Ascending aorta (tissue), 2 donors: ENCODE measurements at regions not wholly inside any gene's neighbourhood (a gene's known extent, or its start where the extent isn't known, plus 50 kb on each side); places are given as distances from the start of the nearest gene placed in this dataset.

Source experiments
- DNase-seq, 2 donors: peaks; one replicate each; pipeline ENCODE4 v3.0.0-alpha.2; 2019; ENCODE audit warnings: low spot score in 2 of 2
- H3K27ac ChIP-seq, 2 donors: fragments of 200-600 bp; sonication (generic); one replicate each; pipeline ENCODE4 v1.5.1; 2016 to 2017; ENCODE audit warnings: mild to moderate bottlenecking in 1 of 2
- H3K27me3 ChIP-seq: fragments of 200-600 bp; sonication (generic); one replicate; pipeline ENCODE4 v1.5.1; 2017
- H3K36me3 ChIP-seq, 2 donors: fragments of 200-600 bp; sonication (generic); one replicate each; pipeline ENCODE4 v1.5.1; 2016
- H3K4me1 ChIP-seq, 2 donors: fragments of 200-600 bp; sonication (generic); one replicate each; pipeline ENCODE4 v1.5.1; 2016 to 2017; ENCODE audit warnings: mild to moderate bottlenecking in 1 of 2
- H3K4me3 ChIP-seq, 2 donors: fragments of 200-600 bp; sonication (generic); one replicate each; pipeline ENCODE4 v1.5.1; 2016 to 2017; ENCODE audit warnings: mild to moderate bottlenecking in 1 of 2
- H3K9me3 ChIP-seq, 2 donors: fragments of 200-600 bp; sonication (generic); one replicate each; pipeline ENCODE4 v1.5.1; 2016
- intact Hi-C: fragments of 100-400 bp; cut with DNase I; formaldehyde crosslinking; loops from one replicate; pipeline ENCODE4 v1.15.1; 2023
- TF ChIP-seq, protein P1 (sequence below), 3 experiments: fragments of 200-600 bp in 2 of 3; fragments of 450-650 bp in 1 of 3; sonication (generic) in 2 of 3; IDR thresholded peaks; one replicate each; pipeline ENCODE4 v1.5.1; 2016 to 2019; ENCODE audit warnings: antibody characterized with exemption in 3 of 3, mild to moderate bottlenecking in 1 of 3, moderate library complexity in 1 of 3

DNA sequence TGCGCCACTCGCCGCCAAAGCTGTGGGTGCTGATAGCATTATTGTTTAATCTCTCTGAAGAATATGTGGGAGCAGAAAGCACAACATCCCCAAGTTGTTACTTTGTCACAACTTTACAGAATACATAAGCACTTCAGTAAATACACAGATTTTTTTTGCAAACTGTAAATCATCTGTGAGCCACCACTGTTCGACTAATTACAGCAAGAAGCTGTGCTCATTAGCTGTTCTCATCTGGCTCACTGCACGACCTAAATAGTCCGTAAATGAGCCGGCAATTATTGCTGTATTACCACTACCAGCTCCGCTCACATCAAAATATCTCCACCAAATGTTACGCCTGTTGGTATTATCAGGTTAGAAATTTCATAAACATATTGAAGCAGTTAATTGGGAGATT, 228.9 kb upstream of the PRKD1 start:
- no peaks in the 10 kb centered on the region for H3K27me3 ChIP-seq
- H3K4me3 ChIP-seq, result no peak overlapping the region
- no peaks in the 10 kb centered on the region for H3K9me3 ChIP-seq
- TF ChIP-seq, protein P1, sequence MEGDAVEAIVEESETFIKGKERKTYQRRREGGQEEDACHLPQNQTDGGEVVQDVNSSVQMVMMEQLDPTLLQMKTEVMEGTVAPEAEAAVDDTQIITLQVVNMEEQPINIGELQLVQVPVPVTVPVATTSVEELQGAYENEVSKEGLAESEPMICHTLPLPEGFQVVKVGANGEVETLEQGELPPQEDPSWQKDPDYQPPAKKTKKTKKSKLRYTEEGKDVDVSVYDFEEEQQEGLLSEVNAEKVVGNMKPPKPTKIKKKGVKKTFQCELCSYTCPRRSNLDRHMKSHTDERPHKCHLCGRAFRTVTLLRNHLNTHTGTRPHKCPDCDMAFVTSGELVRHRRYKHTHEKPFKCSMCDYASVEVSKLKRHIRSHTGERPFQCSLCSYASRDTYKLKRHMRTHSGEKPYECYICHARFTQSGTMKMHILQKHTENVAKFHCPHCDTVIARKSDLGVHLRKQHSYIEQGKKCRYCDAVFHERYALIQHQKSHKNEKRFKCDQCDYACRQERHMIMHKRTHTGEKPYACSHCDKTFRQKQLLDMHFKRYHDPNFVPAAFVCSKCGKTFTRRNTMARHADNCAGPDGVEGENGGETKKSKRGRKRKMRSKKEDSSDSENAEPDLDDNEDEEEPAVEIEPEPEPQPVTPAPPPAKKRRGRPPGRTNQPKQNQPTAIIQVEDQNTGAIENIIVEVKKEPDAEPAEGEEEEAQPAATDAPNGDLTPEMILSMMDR (IDR thresholded peaks at IDR 0.05), result no peak
- intact Hi-C loops, result no loop called here
- no peak overlapping the region for H3K27ac ChIP-seq
- H3K36me3 ChIP-seq, result no peaks in the 10 kb centered on the region
- DNase-seq, result no peak
- no peaks in the 10 kb centered on the region for H3K4me1 ChIP-seq

DNA sequence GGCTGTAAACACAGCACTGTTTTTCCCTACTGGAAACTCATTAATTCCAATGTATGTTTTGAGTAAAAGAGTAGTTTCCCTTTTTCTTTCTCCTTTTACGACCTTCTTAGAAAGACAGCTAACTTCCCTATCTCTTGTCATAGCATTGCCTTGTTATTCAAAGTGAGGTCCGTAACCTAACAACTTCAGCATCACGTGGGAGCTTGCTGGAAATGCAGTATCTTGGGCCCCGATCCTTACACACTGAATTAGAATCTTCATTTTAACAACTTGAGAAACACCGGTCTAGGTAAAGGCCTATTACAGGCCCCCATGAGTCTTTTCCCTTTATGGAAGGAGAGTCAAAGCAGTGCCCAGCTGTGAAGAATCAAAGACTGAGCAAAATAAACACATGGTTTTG, 230.7 kb upstream of the PRKD1 start:
- H3K4me1 ChIP-seq, result no peaks in the 10 kb centered on the region

DNA sequence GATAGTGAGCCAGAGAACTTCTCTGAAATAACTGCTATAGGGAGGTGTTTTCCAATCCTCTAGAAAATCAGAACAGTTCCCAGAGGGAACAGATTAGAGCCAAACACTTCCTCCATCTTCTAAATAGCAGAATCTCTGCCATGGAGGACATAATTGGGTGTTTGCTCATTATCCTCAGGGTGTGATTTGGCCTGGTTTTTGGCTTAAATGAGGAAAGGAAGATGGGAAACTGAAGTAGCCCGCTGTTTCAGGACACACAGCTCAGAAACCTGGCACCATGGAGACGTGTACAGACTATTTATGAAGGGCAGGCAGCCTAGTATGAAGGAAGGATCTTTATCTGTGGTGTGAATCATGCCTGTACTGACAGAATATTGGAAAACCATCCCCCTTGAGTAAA, 231.7 kb upstream of the PRKD1 start:
- DNase-seq, result no peak
- Histone ChIP-seq H3K36me3 (no peaks in the 10 kb centered on the region), H3K27ac (no peak overlapping the region), H3K27me3 (no peaks in the 10 kb centered on the region), H3K9me3 (no peaks in the 10 kb centered on the region), H3K4me3 (no peak overlapping the region), H3K4me1 (no peaks in the 10 kb centered on the region)
- TF ChIP-seq, protein P1 (IDR thresholded peaks at IDR 0.05), result no peak
- intact Hi-C loops, result no loop called here

More for the DNA sequence above, 230.7 kb upstream of the PRKD1 start:
- H3K27ac ChIP-seq, result no peak overlapping the region
- intact Hi-C loops, result no loop called here
- DNase-seq, result no peak
- no peaks in the 10 kb centered on the region for H3K36me3 ChIP-seq
- TF ChIP-seq, protein P1 (IDR thresholded peaks at IDR 0.05), result no peak
- no peaks in the 10 kb centered on the region for H3K27me3 ChIP-seq
- H3K4me3 ChIP-seq, result no peak overlapping the region
- no peaks in the 10 kb centered on the region for H3K9me3 ChIP-seq

DNA sequence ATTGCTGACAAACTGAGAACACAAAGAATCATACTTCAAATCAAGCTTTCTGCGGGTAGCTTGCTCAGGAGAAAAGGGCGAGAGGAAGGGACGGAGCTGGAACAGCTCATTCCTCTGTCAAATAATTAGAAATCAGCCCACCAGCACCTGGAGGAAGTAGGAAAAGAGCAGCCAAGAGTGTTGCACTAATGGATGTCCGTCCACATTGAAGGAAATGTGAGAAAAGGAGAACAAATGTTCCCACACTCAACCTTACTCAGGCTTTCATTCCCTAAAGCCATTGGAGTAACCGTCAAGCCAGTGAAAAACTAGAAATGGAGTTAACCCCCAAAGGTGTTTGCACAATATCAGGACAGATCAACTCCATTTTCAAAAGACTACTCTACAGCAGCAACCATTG, 233.0 kb upstream of the PRKD1 start:
- H3K4me1 ChIP-seq, result no peaks in the 10 kb centered on the region
- H3K27me3 ChIP-seq, result no peaks in the 10 kb centered on the region
- TF ChIP-seq, protein P1 (IDR thresholded peaks at IDR 0.05), result no peak
- H3K27ac ChIP-seq, result no peak overlapping the region
- H3K4me3 ChIP-seq, result no peak overlapping the region
- H3K9me3 ChIP-seq, result no peaks in the 10 kb centered on the region
- DNase-seq, result no peak
- H3K36me3 ChIP-seq, result no peaks in the 10 kb centered on the region
- intact Hi-C loops, result no loop called here

DNA sequence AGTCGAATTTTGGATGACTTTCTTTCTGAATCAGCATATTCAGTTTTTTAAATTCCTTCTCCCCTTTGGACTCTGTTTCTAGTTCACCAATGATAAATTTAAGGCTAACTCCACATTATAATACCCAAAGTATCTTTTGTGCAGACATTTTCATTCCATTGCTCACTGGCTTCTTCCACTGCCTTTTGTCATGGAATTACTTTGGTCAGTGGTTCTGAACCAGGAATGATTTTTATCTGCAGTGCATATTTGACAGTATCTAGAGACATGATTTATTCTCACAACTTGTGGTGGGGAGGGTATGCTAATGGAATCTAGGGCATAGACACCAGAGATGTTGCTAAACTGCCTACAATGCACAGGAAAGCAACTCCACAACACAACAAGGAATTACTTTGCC, 234.4 kb upstream of the PRKD1 start:
- Histone ChIP-seq H3K27me3 (no peaks in the 10 kb centered on the region), H3K27ac (no peak overlapping the region), H3K36me3 (no peaks in the 10 kb centered on the region), H3K9me3 (no peaks in the 10 kb centered on the region), H3K4me3 (no peak overlapping the region), H3K4me1 (no peaks in the 10 kb centered on the region)
- TF ChIP-seq, protein P1 (IDR thresholded peaks at IDR 0.05), result no peak
- intact Hi-C loops, result no loop called here
- DNase-seq, result no peak

DNA sequence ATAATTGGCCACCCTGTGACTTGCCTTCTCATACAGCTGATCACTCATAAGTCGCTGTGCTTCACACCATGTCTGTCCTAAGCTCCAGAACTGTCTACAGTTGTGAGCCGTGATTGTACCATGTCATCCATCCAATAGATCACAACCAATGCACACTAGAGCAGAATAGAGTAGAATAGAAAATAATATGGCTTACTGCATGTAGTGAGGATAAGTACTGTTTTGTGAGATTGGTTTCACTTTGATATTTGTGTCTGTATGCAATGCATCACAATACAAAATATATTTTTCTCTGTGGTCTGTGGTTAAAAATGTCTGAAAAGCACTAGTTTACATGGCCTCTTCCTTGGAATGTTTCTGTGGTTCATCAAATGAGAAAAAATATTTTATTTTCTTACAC, 237.6 kb upstream of the PRKD1 start:
- TF ChIP-seq, protein P1 (IDR thresholded peaks at IDR 0.05), result no peak
- DNase-seq, result no peak
- H3K27ac ChIP-seq, result no peak overlapping the region
- H3K4me1 ChIP-seq, result no peaks in the 10 kb centered on the region
- no peak overlapping the region for H3K4me3 ChIP-seq
- no peaks in the 10 kb centered on the region for H3K36me3 ChIP-seq
- intact Hi-C loops, result no loop called here
- H3K9me3 ChIP-seq, result peaks cover 5 to 10% of the 10 kb centered on the region in 2 donors
- no peaks in the 10 kb centered on the region for H3K27me3 ChIP-seq
